ENCODE measurements at regions not wholly inside any gene's neighbourhood (a gene's known extent, or its start where the extent isn't known, plus 50 kb on each side); places are given as distances from the start of the nearest gene placed in this dataset.

GRCh38 chr20:11281240-11281639 lies 607.4 kb upstream of the JAG1 start:
- Mint-ChIP-seq H3K27ac (ENCODE audit: unreplicated experiment) (no peak overlapping the region), H3K4me3 (ENCODE audit: low read depth, unreplicated experiment) (no peak overlapping the region)
- no TSS peak for BruUV-seq (replicated peaks)

GRCh38 chr20:11281768-11282167 lies 608.0 kb upstream of the JAG1 start:
- H3K27ac Mint-ChIP-seq (ENCODE audit: unreplicated experiment), result no peak overlapping the region
- intact Hi-C loops (cut with micrococcal nuclease; ENCODE audit: unreplicated experiment), result no loop called here
- H3K4me1 Mint-ChIP-seq (ENCODE audit: low read depth, unreplicated experiment), result no peaks in the 10 kb centered on the region
- H3K9me3 Mint-ChIP-seq (ENCODE audit: low read depth, unreplicated experiment), result peaks cover 10% of the 10 kb centered on the region
- CTCF ChIA-PET, result no interaction called here
- no peak for DNase-seq
- BruUV-seq (replicated peaks), result no TSS peak
- TF ChIP-seq CTCF (IDR thresholded peaks at IDR 0.05; ENCODE audit: unreplicated experiment), result no peak
- no peaks in the 10 kb centered on the region for H3K27me3 Mint-ChIP-seq (ENCODE audit: unreplicated experiment)
- no peaks in the 10 kb centered on the region for H3K36me3 Mint-ChIP-seq (ENCODE audit: insufficient read depth, unreplicated experiment)
- H3K4me3 Mint-ChIP-seq (ENCODE audit: low read depth, unreplicated experiment), result no peak overlapping the region

More at GRCh38 chr20:11281240-11281639, 607.4 kb upstream of the JAG1 start:
- no peaks in the 10 kb centered on the region for H3K36me3 Mint-ChIP-seq (ENCODE audit: insufficient read depth, unreplicated experiment)
- no peak for DNase-seq
- H3K27me3 Mint-ChIP-seq (ENCODE audit: unreplicated experiment), result no peaks in the 10 kb centered on the region
- no peaks in the 10 kb centered on the region for H3K4me1 Mint-ChIP-seq (ENCODE audit: low read depth, unreplicated experiment)
- intact Hi-C loops (cut with micrococcal nuclease; ENCODE audit: unreplicated experiment), result no loop called here
- no peak for TF ChIP-seq CTCF (IDR thresholded peaks at IDR 0.05; ENCODE audit: unreplicated experiment)
- H3K9me3 Mint-ChIP-seq (ENCODE audit: low read depth, unreplicated experiment), result peaks cover 10% of the 10 kb centered on the region
- CTCF ChIA-PET, result no interaction called here

- no TSS peak for BruUV-seq (replicated peaks)
- H3K36me3 Mint-ChIP-seq (ENCODE audit: insufficient read depth, unreplicated experiment), result no peaks in the 10 kb centered on the region
- CTCF ChIA-PET, result no interaction called here
- no peak for TF ChIP-seq CTCF (IDR thresholded peaks at IDR 0.05; ENCODE audit: unreplicated experiment)
- H3K4me3 Mint-ChIP-seq (ENCODE audit: low read depth, unreplicated experiment), result no peak overlapping the region
- H3K9me3 Mint-ChIP-seq (ENCODE audit: low read depth, unreplicated experiment), result no peaks in the 10 kb centered on the region
- intact Hi-C loops (cut with micrococcal nuclease; ENCODE audit: unreplicated experiment), result no loop called here
- no peak for DNase-seq
- no peak overlapping the region for H3K27ac Mint-ChIP-seq (ENCODE audit: unreplicated experiment)
- H3K4me1 Mint-ChIP-seq (ENCODE audit: low read depth, unreplicated experiment), result no peaks in the 10 kb centered on the region
- no peaks in the 10 kb centered on the region for H3K27me3 Mint-ChIP-seq (ENCODE audit: unreplicated experiment)
Observed at GRCh38 chr20:11287126-11287525, 613.3 kb upstream of the JAG1 start.

GRCh38 chr20:11296221-11296620 lies 621.5 kb upstream of the BTBD3 start:
- H3K4me3 Mint-ChIP-seq (ENCODE audit: low read depth, unreplicated experiment), result no peak overlapping the region
- H3K36me3 Mint-ChIP-seq (ENCODE audit: insufficient read depth, unreplicated experiment), result no peaks in the 10 kb centered on the region
- BruUV-seq (replicated peaks), result no TSS peak
- H3K9me3 Mint-ChIP-seq (ENCODE audit: low read depth, unreplicated experiment), result no peaks in the 10 kb centered on the region
- H3K4me1 Mint-ChIP-seq (ENCODE audit: low read depth, unreplicated experiment), result peaks cover 9% of the 10 kb centered on the region
- TF ChIP-seq CTCF (IDR thresholded peaks at IDR 0.05; ENCODE audit: unreplicated experiment), result no peak
- intact Hi-C loops (cut with micrococcal nuclease; ENCODE audit: unreplicated experiment), result no loop called here
- DNase-seq, result no peak
- no peak overlapping the region for H3K27ac Mint-ChIP-seq (ENCODE audit: unreplicated experiment)
- H3K27me3 Mint-ChIP-seq (ENCODE audit: unreplicated experiment), result no peaks in the 10 kb centered on the region
- CTCF ChIA-PET, result no interaction called here

GRCh38 chr20:11296951-11297350 lies 620.7 kb upstream of the BTBD3 start:
- intact Hi-C loops (cut with micrococcal nuclease; ENCODE audit: unreplicated experiment), result no loop called here
- no peaks in the 10 kb centered on the region for H3K27me3 Mint-ChIP-seq (ENCODE audit: unreplicated experiment)
- peaks cover 9% of the 10 kb centered on the region for H3K4me1 Mint-ChIP-seq (ENCODE audit: low read depth, unreplicated experiment)
- H3K27ac Mint-ChIP-seq (ENCODE audit: unreplicated experiment), result no peak overlapping the region
- no peaks in the 10 kb centered on the region for H3K9me3 Mint-ChIP-seq (ENCODE audit: low read depth, unreplicated experiment)
- no peaks in the 10 kb centered on the region for H3K36me3 Mint-ChIP-seq (ENCODE audit: insufficient read depth, unreplicated experiment)
- no peak overlapping the region for H3K4me3 Mint-ChIP-seq (ENCODE audit: low read depth, unreplicated experiment)
- no TSS peak for BruUV-seq (replicated peaks)
- TF ChIP-seq CTCF (IDR thresholded peaks at IDR 0.05; ENCODE audit: unreplicated experiment), result no peak
- CTCF ChIA-PET, result no interaction called here
- no peak for DNase-seq

All from Calu3 (cell line).